Common myeloid progenitor, CD34-positive (primary cell): ENCODE measurements at regions not wholly inside any gene's neighbourhood (a gene's known extent, or its start where the extent isn't known, plus 50 kb on each side); places are given as distances from the start of the nearest gene placed in this dataset.
A peak's percentile ranks its signal among the peaks of the same experiment; 100 is the strongest.

Experiments
- CTCF ChIA-PET: fragments of 350-600 bp; sonication (Branson Sonifier 250); formaldehyde crosslinking; loops from one replicate; lab custom pipeline; 2021; ENCODE audit warnings: antibody characterized with exemption; lab: Charles Lee
- POLR2A ChIA-PET: fragments of 350-600 bp; sonication (Branson Sonifier 250); formaldehyde crosslinking; loops from one replicate; lab custom pipeline; 2021; ENCODE audit warnings: antibody characterized with exemption; lab: Charles Lee
- DNase-seq, 3 donors: peaks; one replicate each; pipeline versions ENCODE4 v3.0.0 to v3.0.0-alpha.2; 2013
- H3K27ac ChIP-seq, 2 experiments: 1 replicate in 1 of 2; 2 replicates in 1 of 2; pipeline ENCODE4 v1.7.0; 2013; ENCODE audit warnings: inconsistent platforms in 2 of 2, low read length in 2 of 2, mild to moderate bottlenecking in 2 of 2, low read depth in 1 of 2, moderate library complexity in 1 of 2; ENCODE audit not compliant: severe bottlenecking in 2 of 2, insufficient read depth in 1 of 2, poor library complexity in 1 of 2
- H3K27me3 ChIP-seq, 5 experiments: replicated peaks in 2 of 5; 1 replicate in 3 of 5; 2 replicates in 2 of 5; pipeline versions ENCODE4 v1.6.1 to v1.7.0; 2013; ENCODE audit warnings: low read length in 4 of 5, mild to moderate bottlenecking in 2 of 5, moderate library complexity in 2 of 5, inconsistent platforms in 1 of 5; ENCODE audit not compliant: insufficient read depth in 5 of 5, control insufficient read depth in 4 of 5
- H3K36me3 ChIP-seq, 4 experiments: 1 replicate in 2 of 4; 2 replicates in 2 of 4; pipeline versions ENCODE4 v1.6.1 to v1.7.0; 2013; ENCODE audit warnings: low read length in 3 of 4, control low read depth in 1 of 4, mild to moderate bottlenecking in 1 of 4; ENCODE audit not compliant: control insufficient read depth in 4 of 4, insufficient read depth in 4 of 4
- H3K4me1 ChIP-seq, 4 experiments: 1 replicate in 3 of 4; 2 replicates in 1 of 4; pipeline versions ENCODE4 v1.6.1 to v1.7.1; 2013; ENCODE audit warnings: low read length in 3 of 4, mild to moderate bottlenecking in 3 of 4, control low read depth in 1 of 4, inconsistent platforms in 1 of 4, moderate library complexity in 1 of 4; ENCODE audit not compliant: control insufficient read depth in 4 of 4, insufficient read depth in 4 of 4; ENCODE audit errors: control extremely low read depth in 1 of 4
- H3K4me3 ChIP-seq, 7 experiments: 1 replicate in 4 of 7; 2 replicates in 3 of 7; pipeline versions ENCODE4 v1.5.1 to v1.7.0; 2013; ENCODE audit warnings: mild to moderate bottlenecking in 7 of 7, low read length in 6 of 7, moderate library complexity in 6 of 7, inconsistent platforms in 2 of 7, low read depth in 2 of 7, control low read depth in 1 of 7; ENCODE audit not compliant: insufficient read depth in 4 of 7, control insufficient read depth in 1 of 7; ENCODE audit errors: extremely low read depth in 1 of 7
- H3K9me3 ChIP-seq, 5 experiments: 1 replicate in 4 of 5; 2 replicates in 1 of 5; pipeline versions ENCODE4 v1.6.1 to v1.7.1; 2013; ENCODE audit warnings: low read length in 4 of 5, mild to moderate bottlenecking in 2 of 5, inconsistent platforms in 1 of 5, low read depth in 1 of 5, moderate library complexity in 1 of 5; ENCODE audit not compliant: control insufficient read depth in 4 of 5, insufficient read depth in 2 of 5; ENCODE audit errors: control extremely low read depth in 1 of 5
- WGBS: methylation state at CpG from one replicate; pipeline ENCODE4 v1.1.5; 2013; ENCODE audit not compliant: insufficient coverage; 5-methylcytosine and 5-hydroxymethylcytosine counted together

DNA sequence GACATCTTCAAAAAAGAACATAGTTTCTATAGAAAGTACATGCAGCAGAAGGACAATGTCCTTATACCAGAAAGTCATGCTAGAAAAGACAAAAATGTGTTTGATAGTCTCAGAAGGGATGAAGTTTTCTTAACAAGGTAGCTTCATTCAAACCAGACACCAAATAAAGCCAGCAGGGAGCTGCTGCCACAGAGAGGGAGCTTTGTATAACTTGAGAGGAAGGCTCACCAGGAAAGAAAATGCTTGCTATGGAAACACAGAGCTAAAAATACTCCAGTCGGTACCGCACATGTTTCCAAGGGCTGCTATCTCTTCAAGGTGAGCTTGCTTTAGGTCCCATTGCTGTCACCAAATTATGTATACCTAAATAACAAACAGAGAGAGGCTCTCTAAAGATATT, 1074.8 kb upstream of the ALCAM start:
- no peak overlapping the region for H3K27ac ChIP-seq
- DNase-seq: no peak
- ChIA-PET POLR2A (no interaction called here), CTCF (no interaction called here)
- no peaks in the 10 kb centered on the region for H3K9me3 ChIP-seq
- H3K36me3 ChIP-seq: no peaks in the 10 kb centered on the region
- H3K4me3 ChIP-seq: no peak overlapping the region
- WGBS: no CpG with 5 or more reads among the region's 2 CpGs
- H3K4me1 ChIP-seq: no peaks in the 10 kb centered on the region
- H3K27me3 ChIP-seq: no peaks in the 10 kb centered on the region

- CTCF ChIA-PET: no interaction called here
- Histone ChIP-seq H3K36me3 (no peaks in the 10 kb centered on the region), H3K4me3 (no peak overlapping the region), H3K27ac (no peak overlapping the region), H3K9me3 (no peaks in the 10 kb centered on the region), H3K4me1 (no peaks in the 10 kb centered on the region), H3K27me3 (no peaks in the 10 kb centered on the region)
- DNase-seq: no peak
- no CpG with 5 or more reads among the region's 1 CpG for WGBS
- POLR2A ChIA-PET: no interaction called here
Observed at GRCh38 chr3:104297617-104298016, 1069.1 kb upstream of the ALCAM start.

DNA sequence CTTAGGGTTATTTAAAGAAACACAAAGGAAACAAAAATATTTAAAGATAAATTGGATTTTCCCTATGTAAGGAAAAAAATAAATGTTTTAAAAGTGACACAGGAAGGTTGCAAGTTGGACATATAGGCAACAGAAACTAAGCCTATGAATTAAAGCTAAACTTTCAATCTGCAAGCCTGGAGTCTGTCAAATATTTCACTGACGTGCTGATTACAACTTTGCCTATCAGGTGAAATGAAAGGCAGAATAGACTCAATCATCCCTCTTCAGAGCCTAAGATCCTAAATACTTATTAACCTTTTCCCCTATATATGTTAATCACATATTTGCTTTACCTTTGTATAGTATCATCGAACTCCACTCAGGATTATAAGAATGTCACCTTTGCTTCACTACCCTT, 1068.0 kb upstream of the ALCAM start:
- DNase-seq: no peak
- H3K9me3 ChIP-seq: no peaks in the 10 kb centered on the region
- H3K4me1 ChIP-seq: no peaks in the 10 kb centered on the region
- ChIA-PET POLR2A (no interaction called here), CTCF (no interaction called here)
- no peaks in the 10 kb centered on the region for H3K36me3 ChIP-seq
- 100% methylated on average over 1 of the region's 2 CpGs for WGBS
- H3K27me3 ChIP-seq: no peaks in the 10 kb centered on the region
- no peak overlapping the region for H3K27ac ChIP-seq
- H3K4me3 ChIP-seq: no peak overlapping the region

GRCh38 chr3:104316118-104316517, 1050.6 kb upstream of the ALCAM start:
- no CpG with 5 or more reads among the region's 1 CpG for WGBS

GRCh38 chr3:104323226-104323625, 1043.5 kb upstream of the ALCAM start:
- POLR2A ChIA-PET: no interaction called here
- H3K9me3 ChIP-seq: peaks cover 0 to 5% (median 0%) of the 10 kb centered on the region in 5 experiments
- CTCF ChIA-PET: interaction anchor here (1.5 kb wide), 1 partner anchor 23 kb away, joined by 3 read pairs; no protein-coding TSS in a partner anchor
- no peaks in the 10 kb centered on the region for H3K36me3 ChIP-seq
- peak overlapping the region in 1 of 7 experiments; percentile 17 for H3K4me3 ChIP-seq
- DNase-seq: no peak
- WGBS: 57% methylated on average over 1 of the region's 2 CpGs
- no peak overlapping the region for H3K27ac ChIP-seq
- H3K4me1 ChIP-seq: peaks cover 0 to 6% (median 0%) of the 10 kb centered on the region in 4 experiments
- H3K27me3 ChIP-seq: no peaks in the 10 kb centered on the region

More at GRCh38 chr3:104316118-104316517, 1050.6 kb upstream of the ALCAM start:
- no peak for DNase-seq
- ChIA-PET CTCF (no interaction called here), POLR2A (no interaction called here)
- H3K36me3 ChIP-seq: no peaks in the 10 kb centered on the region
- H3K4me1 ChIP-seq: no peaks in the 10 kb centered on the region
- no peaks in the 10 kb centered on the region for H3K27me3 ChIP-seq
- no peak overlapping the region for H3K4me3 ChIP-seq
- no peak overlapping the region for H3K27ac ChIP-seq
- H3K9me3 ChIP-seq: peaks cover 0 to 3% (median 0%) of the 10 kb centered on the region in 5 experiments

GRCh38 chr3:104347291-104347690, 1019.4 kb upstream of the ALCAM start:
- no peak for DNase-seq
- 64% methylated on average over 1 of the region's 1 CpG for WGBS
- Histone ChIP-seq H3K27ac (no peak overlapping the region), H3K27me3 (no peaks in the 10 kb centered on the region), H3K9me3 (no peaks in the 10 kb centered on the region), H3K4me3 (no peak overlapping the region), H3K36me3 (no peaks in the 10 kb centered on the region), H3K4me1 (no peaks in the 10 kb centered on the region)
- POLR2A ChIA-PET: no interaction called here
- CTCF ChIA-PET: no interaction called here

GRCh38 chr3:104349836-104350235, 1016.9 kb upstream of the ALCAM start:
- WGBS: no CpG with 5 or more reads among the region's 1 CpG
- Histone ChIP-seq H3K27ac (no peak overlapping the region), H3K27me3 (no peaks in the 10 kb centered on the region), H3K4me1 (no peaks in the 10 kb centered on the region), H3K36me3 (no peaks in the 10 kb centered on the region), H3K4me3 (no peak overlapping the region), H3K9me3 (no peaks in the 10 kb centered on the region)
- CTCF ChIA-PET: no interaction called here
- POLR2A ChIA-PET: no interaction called here
- DNase-seq: no peak
